Stimulated activated CD4-positive, alpha-beta T cell treated with anti-CD3 and anti-CD28 coated beads, Interleukin-12 subunit alpha, Interleukin-12 subunit beta, amount 100 ng/mL, for 48 hours (primary cell): ENCODE measurements at regions not wholly inside any gene's neighbourhood (a gene's known extent, or its start where the extent isn't known, plus 50 kb on each side); places are given as distances from the start of the nearest gene placed in this dataset.

Source experiments
- DNase-seq, 3 donors: peaks; one replicate each; pipeline ENCODE4 v3.0.0-alpha.2; 2020; ENCODE audit warnings: low read depth in 2 of 3, low spot score in 1 of 3

- no peak for DNase-seq
Measured at GRCh38 chr2:10984418-10985135, 72.8 kb downstream of the KCNF1 start.

DNA sequence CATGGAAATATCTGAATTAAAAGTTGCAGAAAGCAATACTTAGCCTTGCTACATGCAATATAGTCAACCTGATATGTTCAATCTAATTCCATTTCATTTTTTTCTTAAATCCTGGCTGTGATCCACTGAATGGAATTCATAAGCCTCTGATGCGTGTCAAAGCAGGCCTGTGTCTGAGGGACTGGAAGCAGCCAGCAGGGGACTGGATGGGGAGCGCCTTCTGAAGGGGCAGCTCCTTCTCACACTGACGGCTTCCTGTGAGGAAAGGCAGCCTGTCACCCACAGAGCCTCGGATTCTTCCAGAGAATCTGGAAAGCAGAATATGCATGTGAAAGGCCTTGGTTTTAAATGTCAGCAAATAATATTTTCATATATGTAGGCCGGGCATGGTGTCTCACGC lies 73.5 kb downstream of the KCNF1 start:
- no peak for DNase-seq

GRCh38 chr2:10985901-10986535 lies 74.3 kb downstream of the KCNF1 start:
- no peak for DNase-seq

- no peak for DNase-seq
Measured at GRCh38 chr2:10987439-10987838, 75.7 kb downstream of the KCNF1 start.

DNA sequence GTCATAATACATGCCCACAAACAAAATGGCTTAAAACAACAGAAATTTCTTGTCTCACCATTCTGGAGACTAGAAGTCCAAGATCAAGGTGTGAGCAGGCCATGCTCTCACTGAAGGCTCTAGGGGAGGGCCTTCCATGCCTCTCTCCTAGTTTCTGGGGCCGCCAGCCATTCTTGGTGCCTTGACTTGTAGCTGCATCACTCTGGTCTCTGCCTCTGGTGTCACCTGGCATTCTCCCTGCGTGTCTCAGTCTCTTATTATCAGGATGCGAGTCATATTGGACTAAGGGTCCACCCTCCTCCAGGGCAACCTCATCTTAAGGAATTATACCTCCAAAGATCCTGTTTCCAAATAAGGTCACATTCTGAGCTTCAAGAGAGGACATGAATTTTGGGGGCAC lies 76.1 kb downstream of the KCNF1 start:
- no peak for DNase-seq

DNA sequence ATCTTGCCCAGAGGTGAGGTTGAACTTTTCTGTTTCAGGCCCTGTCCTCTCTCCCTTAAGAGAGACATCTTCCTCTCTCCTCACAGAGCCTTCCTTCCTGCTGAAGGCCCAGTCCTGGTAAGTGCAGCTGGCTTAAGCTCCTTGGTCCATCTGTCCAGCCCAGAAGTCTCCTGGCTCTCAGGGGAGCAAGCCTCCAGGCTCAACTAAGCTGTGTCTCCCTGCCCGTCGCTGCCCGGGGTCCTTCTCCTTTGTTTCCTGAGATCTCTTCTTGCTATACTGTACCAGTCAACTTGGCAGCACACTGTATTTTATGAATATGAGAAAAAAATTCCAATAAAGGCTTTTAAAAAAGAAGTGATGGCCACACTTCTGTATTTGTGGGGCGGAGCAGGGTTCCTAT lies 77.4 kb downstream of the KCNF1 start:
- no peak for DNase-seq

DNA sequence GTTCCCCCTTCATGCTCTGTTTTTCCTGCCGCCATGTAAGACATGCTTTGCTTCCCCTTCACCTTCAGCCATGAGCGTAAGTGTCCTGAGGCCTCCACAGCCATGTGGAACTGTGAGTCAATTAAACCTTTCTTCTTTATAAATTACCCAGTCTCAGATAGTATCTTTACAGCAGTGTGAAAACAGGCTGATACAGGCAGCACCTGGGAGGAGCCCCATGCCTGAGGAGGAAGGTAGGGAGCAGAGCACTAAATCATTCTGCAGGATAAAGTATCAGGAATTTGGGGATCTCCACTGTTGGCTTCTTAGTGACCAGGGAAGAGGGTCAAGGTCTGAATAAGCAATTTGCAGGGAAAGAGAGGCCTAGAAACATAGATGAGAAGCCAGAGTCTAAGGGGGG lies 78.0 kb downstream of the KCNF1 start:
- no peak for DNase-seq

GRCh38 chr2:10990561-10991111 lies 78.9 kb downstream of the KCNF1 start:
- DNase-seq = no peak

- DNase-seq = no peak
Measured at GRCh38 chr2:10992023-10992791, 80.5 kb downstream of the KCNF1 start.

GRCh38 chr2:10993001-10993481 lies 81.3 kb downstream of the KCNF1 start:
- no peak for DNase-seq

DNA sequence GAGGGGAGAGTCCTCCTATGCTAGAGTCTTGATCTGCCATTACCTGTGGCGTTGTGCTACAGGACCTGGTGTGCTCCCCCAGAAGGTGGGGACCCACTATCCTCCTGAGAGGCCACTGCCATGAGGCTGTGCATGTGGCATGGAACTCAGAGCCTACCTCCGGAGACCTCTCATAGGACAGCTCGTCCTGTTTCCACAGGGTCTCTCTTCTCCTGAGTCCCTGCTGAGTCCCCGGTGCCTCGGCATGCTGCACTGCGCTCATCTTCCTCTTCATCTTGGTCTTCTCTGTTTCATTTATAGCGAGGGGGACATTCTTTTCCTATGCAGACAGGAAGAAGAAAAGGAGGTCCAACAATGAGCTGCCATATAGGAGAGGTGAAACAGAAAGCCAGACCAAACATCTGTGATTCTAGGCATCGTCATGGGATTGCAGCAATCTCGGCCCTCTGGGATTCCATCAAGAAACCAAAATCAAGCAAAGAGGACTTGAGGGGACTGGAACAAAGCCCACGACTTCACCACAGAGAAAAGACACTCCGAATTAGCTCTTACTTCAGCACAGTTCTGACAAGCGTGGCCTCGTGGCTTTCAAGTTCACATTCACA lies 83.7 kb downstream of the KCNF1 start:
- no peak for DNase-seq

- no peak for DNase-seq
Measured at GRCh38 chr2:11004199-11004598, 92.5 kb downstream of the KCNF1 start.

DNA sequence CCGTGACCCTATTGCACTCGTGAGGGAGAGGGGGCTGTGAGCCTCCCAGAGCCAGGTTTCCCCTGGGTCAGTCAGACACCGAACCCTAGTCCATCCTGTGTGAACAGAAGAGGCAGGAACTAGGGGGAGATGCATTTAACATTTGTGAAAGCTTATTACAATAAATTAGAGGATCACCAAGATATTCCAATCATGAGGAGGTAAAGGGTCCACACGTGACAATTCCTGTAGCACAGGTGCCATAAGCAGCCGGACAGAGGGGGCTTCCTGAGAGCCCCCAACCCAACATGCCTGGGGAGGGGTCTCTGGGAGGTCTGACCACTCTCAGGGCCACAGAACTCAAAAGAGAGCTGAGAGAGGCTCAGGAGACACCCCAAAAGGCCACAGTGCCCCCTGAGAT lies 93.3 kb downstream of the KCNF1 start:
- no peak for DNase-seq

- no peak for DNase-seq
Measured at GRCh38 chr2:11006191-11006590, 94.5 kb downstream of the KCNF1 start.

DNA sequence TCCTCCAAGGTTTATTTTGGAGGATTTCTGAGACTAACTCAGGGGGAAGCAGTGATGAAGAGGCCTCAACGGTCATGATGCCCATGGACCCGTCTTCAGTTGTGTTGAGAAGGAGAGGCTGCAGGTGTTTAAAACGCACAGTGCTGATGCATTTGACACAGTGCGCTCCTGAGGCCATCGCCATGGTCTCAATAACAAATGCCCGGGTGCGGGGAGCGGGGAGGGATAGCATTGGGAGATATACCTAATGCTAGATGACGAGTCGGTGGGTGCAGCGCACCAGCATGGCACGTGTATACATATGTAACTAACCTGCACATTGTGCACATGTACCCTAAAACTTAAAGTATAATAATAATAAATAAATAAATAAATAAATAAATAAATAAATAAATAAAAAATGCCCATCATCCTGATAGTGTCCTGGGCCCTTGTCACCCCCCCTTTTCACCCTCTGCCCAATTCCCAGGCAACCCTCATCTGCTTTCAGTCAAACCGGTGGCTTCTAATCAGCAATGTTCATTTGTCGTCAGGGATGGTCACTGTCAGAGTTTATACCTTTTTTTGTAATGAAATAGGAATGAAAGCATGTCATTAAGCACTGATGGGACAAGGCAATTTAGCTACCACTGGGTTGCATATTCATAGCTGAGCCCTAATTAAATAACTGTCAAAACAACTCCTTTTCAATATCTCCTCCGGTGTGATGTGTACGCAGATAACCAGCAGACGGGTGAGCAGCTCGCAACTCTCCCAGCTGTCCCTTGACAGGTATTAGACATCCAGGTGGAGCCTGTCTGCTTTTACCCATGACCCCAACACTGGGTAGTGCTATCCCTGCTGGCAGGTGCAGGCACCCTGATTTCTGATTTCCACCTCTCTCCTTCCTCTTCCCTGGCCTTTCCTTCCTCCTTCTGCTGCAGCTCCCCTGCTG lies 95.9 kb downstream of the KCNF1 start:
- DNase-seq = no peak

- no peak for DNase-seq
Measured at GRCh38 chr2:11008773-11009172, 97.0 kb downstream of the KCNF1 start.

GRCh38 chr2:11009176-11009575 lies 97.4 kb downstream of the KCNF1 start:
- no peak for DNase-seq

GRCh38 chr2:11009891-11010290 lies 98.2 kb downstream of the KCNF1 start:
- DNase-seq = no peak

GRCh38 chr2:11011359-11011758 lies 99.6 kb downstream of the KCNF1 start:
- DNase-seq = no peak

DNA sequence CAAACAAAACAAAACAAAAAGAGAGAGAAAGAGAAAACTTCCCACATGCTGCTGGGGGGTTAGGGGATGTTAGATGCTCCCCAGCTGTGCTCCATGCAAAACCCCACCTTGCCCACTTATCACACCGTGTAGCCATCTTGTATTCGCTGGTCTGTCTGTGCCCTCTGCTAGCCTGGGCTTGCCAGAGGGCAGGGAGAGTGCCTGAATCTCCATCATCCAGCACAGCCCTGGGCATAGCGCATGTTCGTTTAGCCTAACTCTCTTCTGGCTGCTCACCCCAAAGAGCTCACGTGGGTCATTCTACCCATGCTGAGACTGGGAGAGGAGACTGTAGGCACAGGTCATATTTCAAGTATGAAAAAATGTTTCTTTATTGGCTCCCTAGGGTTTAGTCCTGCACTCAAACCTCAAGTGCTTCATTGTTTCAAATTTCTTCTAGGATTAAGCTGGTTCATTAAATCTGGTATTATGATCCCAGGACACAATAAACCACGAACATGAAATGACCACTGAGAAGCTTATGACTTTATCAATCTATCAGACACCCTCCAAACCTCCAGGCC lies 100.5 kb downstream of the KCNF1 start:
- DNase-seq = no peak
